Stomach (tissue), 4 donors: ENCODE measurements at regions not wholly inside any gene's neighbourhood (a gene's known extent, or its start where the extent isn't known, plus 50 kb on each side); places are given as distances from the start of the nearest gene placed in this dataset.

Experiments used
- CTCF ChIP-seq, 7 experiments: fragments of 450-650 bp in 4 of 7; fragments of 200-600 bp in 3 of 7; sonication (generic) in 3 of 7; IDR thresholded peaks; one replicate each; pipeline ENCODE4 v1.5.1; 2016 to 2019; ENCODE audit warnings: antibody characterized with exemption in 7 of 7, control low read depth in 2 of 7, mild to moderate bottlenecking in 1 of 7
- POLR2AphosphoS5 ChIP-seq, 3 donors: sonication (generic); formaldehyde crosslinking; IDR thresholded peaks; one replicate each; pipeline ENCODE4 v1.6.1; 2016; ENCODE audit warnings: antibody characterized with exemption in 3 of 3

GRCh38 chr5:91441082-91441481 is 58.0 kb upstream of the ARRDC3 start:
- TF ChIP-seq CTCF (IDR thresholded peaks at IDR 0.05) (no peak), POLR2AphosphoS5 (IDR thresholded peaks at IDR 0.05) (no peak)
